Stimulated activated CD4-positive, alpha-beta T cell treated with anti-CD3 and anti-CD28 coated beads, Interleukin-4, amount 100 ng/mL, for 4 hours (primary cell): ENCODE measurements at regions not wholly inside any gene's neighbourhood (a gene's known extent, or its start where the extent isn't known, plus 50 kb on each side); places are given as distances from the start of the nearest gene placed in this dataset.

Experiments
- DNase-seq, 2 experiments: peaks; one replicate each; pipeline ENCODE4 v3.0.0-alpha.2; 2020

DNA sequence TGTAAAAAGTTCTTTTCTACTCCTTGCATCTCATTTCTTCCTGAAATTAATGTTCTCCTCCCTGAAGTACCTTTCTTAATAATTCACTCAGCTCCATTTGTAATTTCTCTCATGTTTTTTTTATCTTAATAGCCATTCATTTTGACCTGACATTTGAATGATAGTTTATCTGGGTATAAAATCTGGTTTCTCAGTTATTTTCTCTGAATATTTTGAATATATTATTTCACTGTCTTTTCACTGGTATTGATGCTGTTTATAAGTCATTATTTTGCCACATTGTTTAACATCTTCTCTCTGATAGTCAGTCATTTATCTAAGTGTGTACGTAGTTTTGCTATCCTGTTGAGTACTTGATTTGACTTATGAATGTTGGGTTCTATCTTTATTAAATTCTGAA lies 68.8 kb upstream of the ARHGAP18 start:
- no peak for DNase-seq

DNA sequence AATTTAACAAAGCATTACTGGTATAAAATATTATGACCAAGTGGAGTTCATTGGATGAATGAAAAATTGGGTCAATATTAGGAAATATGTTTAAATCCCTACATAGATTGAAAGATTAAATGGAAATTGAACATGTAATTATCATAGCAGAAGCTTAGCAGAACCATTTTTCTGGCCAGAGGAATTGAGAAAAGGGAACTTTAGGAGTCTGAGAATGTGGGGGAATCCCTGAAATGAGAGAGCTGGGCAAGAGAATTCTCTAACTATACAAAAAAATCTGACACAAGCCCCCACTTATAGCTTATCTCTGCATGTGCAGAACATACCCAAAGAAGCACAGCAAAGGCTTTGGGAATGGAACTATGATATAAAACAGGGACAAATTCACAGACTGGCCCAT lies 67.4 kb upstream of the ARHGAP18 start:
- no peak for DNase-seq

DNA sequence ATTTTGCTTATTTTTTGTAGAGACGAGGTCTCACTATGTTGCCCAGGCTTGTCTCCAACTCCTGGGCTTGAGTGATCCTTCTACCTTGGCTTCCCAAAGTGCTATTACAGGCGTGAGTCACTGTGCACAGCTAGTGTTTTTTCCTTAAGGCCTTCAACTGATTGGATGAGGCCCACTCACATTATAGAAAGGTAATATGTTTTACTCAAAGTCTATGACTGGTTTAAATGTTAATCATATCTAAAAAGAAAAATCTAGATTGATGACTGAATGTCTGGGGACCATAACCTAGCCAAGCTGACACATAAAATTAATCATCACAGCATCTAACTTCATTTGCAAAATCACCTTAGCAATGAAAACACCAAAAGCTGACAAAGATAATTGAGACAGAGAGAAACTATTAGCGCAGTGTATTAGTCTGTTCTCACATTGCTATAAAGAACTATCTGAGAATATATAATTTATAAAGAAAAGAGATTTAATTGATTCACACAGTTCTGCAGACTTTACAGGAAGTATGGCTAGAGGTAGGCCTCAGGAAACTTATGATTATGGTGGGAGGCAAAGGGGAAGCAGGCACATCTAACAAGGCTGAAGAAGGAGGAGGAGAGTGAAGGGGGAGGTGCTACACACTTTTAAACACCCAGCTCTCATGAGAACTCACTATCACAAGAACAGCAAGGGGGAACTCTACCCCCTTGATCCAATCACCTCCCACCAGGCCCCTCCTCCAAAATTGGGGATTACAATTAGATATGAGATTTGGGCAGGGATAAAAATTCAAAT lies 66.8 kb upstream of the ARHGAP18 start:
- no peak for DNase-seq

DNA sequence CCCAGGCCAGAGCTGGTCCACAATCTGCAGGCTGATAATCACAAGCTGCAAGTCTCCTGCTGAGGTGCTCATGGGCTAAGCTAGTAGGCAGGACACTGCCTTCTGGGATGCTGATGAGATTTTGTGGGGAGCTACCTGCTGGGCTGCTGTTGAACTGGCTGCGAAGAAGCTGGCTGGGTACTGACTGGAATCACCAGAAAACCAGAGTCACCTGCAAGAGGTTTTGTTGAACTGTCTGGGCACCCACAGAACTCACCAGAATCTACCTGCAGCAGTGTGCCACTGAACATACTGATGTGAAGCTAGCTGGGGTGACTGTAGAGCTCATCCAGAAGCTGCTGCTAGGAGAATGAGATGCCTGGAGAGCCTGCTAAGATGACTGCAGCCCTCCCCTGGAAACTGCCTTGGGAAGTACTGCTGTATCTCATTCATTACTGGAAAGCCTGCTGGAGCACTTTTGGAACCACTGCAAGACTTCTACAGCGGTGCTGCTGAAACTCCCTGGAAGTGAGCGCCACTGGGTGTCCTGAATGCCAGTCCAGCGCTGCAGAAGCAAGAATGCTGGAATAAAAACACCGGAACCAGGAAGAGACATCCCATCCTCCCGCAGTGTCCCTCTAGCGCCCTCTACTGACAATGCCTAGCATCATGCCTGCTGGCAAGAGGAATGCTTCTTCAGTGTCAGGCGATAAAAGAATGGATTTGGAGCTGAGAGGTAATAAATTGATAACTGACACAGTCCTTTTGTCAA lies 64.9 kb upstream of the ARHGAP18 start:
- DNase-seq: peak in 1 of 2 experiments; percentile 18

DNA sequence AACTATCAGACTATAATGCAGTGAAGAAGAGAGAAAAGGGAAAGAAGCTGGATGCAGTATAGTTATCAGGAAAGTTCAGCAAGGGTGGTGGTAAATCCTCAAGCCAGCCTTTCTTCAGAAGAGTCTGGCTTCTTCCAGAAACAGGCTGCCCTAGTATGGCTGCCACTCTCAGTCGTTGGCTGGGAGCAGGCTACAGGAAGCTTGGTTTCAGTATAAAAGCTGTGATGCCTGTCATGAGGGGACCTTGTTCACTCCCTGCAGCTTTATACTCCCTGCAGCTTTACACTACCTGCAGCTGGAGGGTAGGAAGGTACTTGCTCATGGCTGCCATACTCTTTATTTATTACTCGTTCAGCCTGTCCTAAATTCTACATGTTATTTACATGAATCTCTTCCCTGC lies 63.3 kb upstream of the ARHGAP18 start:
- no peak for DNase-seq

DNA sequence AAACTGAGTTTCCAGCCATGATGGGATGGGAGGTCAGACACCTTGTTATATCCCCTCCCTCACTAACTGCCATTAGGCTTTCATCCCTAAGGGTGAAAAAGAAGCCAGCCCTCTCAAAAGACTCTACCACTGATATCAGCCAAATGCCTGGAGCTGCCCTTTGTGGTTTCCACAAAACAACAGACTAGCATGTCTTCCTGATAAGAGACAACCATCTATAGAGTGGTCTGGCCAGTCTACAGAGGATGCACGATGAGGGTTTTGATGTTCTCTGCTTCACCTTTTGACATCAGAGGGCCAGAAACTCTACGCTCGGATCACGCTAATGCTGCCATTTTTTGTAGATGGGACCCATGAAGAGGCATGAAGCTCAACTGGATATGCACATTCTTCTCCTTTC lies 61.7 kb upstream of the ARHGAP18 start:
- DNase-seq: no peak

DNA sequence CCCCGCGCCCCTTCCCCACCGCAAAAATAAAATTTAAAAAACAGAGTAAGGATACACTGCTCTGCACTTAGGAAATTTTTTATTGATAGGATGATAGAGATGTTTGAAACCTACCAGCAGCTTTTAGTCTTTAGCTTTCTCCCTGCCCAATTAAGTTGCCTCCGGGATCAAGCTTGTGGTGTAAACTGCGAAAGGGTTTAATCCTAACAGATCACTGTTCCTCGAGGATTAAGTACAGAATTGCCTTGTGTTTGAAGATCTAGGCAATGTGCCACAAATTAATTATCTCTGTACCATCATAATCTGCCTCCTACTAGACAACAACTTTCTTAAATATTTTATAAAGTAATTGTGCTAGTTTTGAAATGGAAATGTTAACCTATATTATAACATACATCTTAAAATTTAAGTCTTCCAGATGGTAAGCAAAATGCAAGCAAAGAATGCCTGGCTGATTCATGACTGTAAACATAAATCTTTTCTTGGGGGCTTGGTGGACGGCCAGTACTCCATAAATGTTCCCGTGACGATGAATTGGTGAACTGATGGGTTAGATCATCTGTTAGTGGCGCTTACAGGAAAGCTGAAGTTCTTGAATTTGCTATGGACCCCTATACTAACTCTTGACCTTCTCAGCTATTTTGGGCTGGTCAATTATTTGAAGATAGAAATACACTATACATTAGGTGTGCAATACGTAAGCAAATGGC lies 58.0 kb upstream of the ARHGAP18 start:
- DNase-seq: no peak

DNA sequence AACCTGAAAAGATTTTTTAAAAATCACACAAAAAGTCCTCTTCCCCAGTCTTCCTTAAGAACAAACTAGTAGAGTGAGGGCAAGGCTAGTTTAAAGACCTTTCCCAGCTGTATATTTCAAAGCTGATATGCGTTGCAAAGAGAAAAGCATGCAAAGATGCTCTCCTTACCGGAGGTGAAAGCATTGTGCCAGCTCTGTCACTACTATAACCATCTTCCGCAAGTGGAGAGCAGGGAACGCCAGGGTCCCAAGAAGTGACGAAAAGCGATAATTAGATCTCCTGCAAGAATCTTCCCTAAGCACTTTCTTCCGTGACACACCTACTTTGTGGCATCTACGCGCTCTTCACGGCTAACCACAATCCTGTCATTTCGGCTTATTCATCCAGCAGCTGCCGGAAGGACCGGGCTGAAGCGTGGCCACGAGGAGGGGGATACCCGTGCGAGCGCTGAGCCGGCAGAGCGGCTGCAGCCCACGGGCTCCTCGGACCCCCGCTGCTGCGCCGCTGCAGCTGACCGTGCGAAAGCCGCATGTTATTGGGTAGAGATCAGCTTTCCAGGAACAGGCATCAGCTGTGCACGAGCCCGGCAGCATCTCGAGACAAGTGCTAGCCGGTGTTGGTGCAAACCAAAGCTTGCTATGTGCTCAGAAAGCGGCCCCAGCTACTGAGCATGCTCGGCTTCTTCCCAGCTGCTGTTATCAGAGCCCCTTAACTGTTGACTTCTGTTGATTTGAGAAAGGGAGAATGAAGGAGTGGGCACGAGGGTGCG lies 57.2 kb upstream of the ARHGAP18 start:
- DNase-seq: peak; percentile 41 to 63

DNA sequence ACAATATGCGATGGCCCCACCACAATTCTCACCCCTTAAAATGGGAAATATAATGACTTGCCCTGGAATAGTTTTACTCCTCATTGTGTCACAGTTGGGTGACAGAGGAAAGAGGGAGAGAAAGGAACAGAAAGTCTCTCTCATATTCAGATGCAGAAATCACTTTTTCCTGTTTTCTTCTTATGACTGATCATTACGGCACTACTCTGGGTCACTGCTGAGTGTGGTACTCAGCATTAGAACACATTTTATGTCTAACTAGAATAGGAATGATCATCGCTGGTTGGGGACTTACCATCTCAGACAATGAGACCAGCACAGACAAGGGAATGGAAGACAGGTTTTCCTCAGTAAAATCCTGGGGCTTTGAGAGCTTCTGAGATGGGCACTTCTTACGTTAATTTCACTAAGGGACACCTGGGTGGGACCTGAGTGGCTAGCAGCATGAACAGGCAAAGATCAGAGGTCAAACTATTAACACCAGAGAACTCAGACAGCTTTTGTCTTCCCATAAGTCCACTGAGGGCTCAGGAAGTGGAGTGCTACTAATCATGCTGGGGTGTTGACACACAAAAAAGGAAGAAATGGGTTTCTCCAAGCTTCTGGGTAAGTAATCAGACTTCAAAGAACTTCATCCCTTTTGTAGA lies 54.9 kb upstream of the ARHGAP18 start:
- no peak for DNase-seq

DNA sequence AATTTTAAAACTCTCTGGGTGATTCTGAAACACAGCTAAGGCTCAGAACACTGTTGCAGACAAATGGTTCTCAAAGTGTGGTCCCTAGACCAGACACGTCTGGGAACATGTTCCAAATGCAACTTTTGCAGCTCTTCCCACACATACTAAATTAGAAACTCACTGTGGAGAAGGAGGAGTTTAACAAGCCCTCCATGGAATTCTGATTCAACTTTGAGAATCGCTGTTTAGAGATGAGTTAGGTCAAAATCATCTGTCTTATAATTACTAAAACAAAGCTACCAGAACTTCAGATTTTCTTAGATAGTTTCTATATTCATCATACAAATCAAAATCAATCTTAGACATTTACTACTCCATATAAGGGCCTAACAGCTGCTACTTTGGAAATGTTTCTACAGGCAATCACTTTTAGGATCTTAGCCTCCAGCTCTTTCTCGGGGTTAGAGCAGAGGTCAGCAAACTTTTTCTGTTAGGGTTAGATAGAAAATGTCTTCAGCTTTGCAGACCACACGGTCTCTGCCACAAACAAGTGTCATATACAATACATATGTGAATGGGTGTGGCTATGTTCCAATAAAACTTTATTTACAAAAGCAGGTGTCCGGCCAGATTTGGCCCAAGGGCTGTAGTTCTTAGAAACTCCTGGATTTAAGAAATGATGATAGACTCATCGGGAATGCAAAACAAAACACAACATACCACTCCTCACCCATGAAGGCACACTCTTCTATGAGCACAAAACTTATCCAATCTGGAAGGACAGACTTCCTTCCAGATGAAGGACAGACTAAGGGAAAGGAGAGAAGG lies 50.0 kb upstream of the ARHGAP18 start:
- DNase-seq: no peak
